HEK293 (cell line): ENCODE measurements at regions not wholly inside any gene's neighbourhood (a gene's known extent, or its start where the extent isn't known, plus 50 kb on each side); places are given as distances from the start of the nearest gene placed in this dataset.

Source experiments
- CTCF ChIA-PET: fragments of 350-600 bp; formaldehyde crosslinking; extraction: SDS; loops from one replicate; lab custom pipeline; 2021; ENCODE audit warnings: antibody characterized with exemption; lab: Yijun Ruan, JAX
- POLR2A ChIA-PET: fragments of 300-600 bp; formaldehyde crosslinking; extraction: SDS; loops from one replicate; lab custom pipeline; 2020; ENCODE audit warnings: antibody characterized with exemption, inconsistent platforms; lab: Yijun Ruan, JAX
- H3K27ac ChIP-seq: fragments of 200-500 bp; sonication (Bioruptor generic); 2 replicates; pipeline ENCODE4 v1.5.1; 2014; ENCODE audit warnings: low read depth, low read length, control low read depth, inconsistent platforms; ENCODE audit errors: extremely low read depth
- H3K36me3 ChIP-seq, 2 experiments: fragments of 200-500 bp in 1 of 2; sonication (Bioruptor generic) in 1 of 2; 1 replicate in 1 of 2; 2 replicates in 1 of 2; pipeline ENCODE4 v1.5.1; 2014 to 2017; ENCODE audit warnings: inconsistent platforms in 2 of 2, low read length in 2 of 2; ENCODE audit not compliant: control insufficient read depth in 2 of 2, insufficient read depth in 1 of 2
- H3K4me1 ChIP-seq: fragments of 200-500 bp; sonication (Bioruptor generic); 2 replicates; pipeline ENCODE4 v1.5.1; 2014; ENCODE audit warnings: mild to moderate bottlenecking, low read length, inconsistent platforms; ENCODE audit not compliant: control insufficient read depth, insufficient read depth
- H3K4me3 ChIP-seq: 2 replicates; pipeline ENCODE4 v1.5.1; 2011; ENCODE audit warnings: low read depth, mild to moderate bottlenecking, control low read depth, low read length, moderate library complexity
- H3K9me3 ChIP-seq: fragments of 200-500 bp; sonication (Bioruptor generic); 2 replicates; pipeline ENCODE4 v1.5.1; 2014; ENCODE audit warnings: low read depth, low read length, inconsistent platforms; ENCODE audit not compliant: control insufficient read depth, insufficient read depth
- GLIS2 ChIP-seq: fragments of 450-650 bp; formaldehyde crosslinking; IDR thresholded peaks from 2 replicates; pipeline ENCODE4 v1.5.1; 2016; ENCODE audit warnings: missing biosample characterization, missing genetic modification characterization
- HOXC10 ChIP-seq: sonication (generic); formaldehyde crosslinking; IDR thresholded peaks from 2 replicates; pipeline ENCODE4 v1.8.1; 2023; ENCODE audit warnings: mild to moderate bottlenecking, missing genetic modification reagents
- KLF16 ChIP-seq: fragments of 450-650 bp; formaldehyde crosslinking; IDR thresholded peaks from 2 replicates; pipeline ENCODE4 v1.5.1; 2017; ENCODE audit warnings: missing biosample characterization, missing genetic modification characterization
- OSR2 ChIP-seq: fragments of 450-650 bp; formaldehyde crosslinking; IDR thresholded peaks from 2 replicates; pipeline ENCODE4 v1.5.1; 2016; ENCODE audit warnings: missing biosample characterization, missing genetic modification characterization
- PRDM4 ChIP-seq: fragments of 450-650 bp; formaldehyde crosslinking; IDR thresholded peaks from 2 replicates; pipeline ENCODE4 v1.5.1; 2017; ENCODE audit warnings: missing biosample characterization, missing genetic modification characterization
- TRIM28 ChIP-seq: IDR thresholded peaks from 2 replicates; pipeline ENCODE4 v1.6.1; 2011; ENCODE audit warnings: low read length, control low read depth, borderline replicate concordance
- ZBTB17 ChIP-seq: fragments of 450-650 bp; formaldehyde crosslinking; IDR thresholded peaks from 2 replicates; pipeline ENCODE4 v1.5.1; 2016; ENCODE audit warnings: missing biosample characterization, missing genetic modification characterization
- ZNF169 ChIP-seq: fragments of 450-650 bp; formaldehyde crosslinking; IDR thresholded peaks from 2 replicates; pipeline ENCODE4 v1.5.1; 2016; ENCODE audit warnings: missing biosample characterization, missing genetic modification characterization
- ZNF202 ChIP-seq: fragments of 450-650 bp; formaldehyde crosslinking; IDR thresholded peaks from 2 replicates; pipeline ENCODE4 v1.5.1; 2016; ENCODE audit warnings: missing biosample characterization, missing genetic modification characterization, borderline replicate concordance
- ZNF214 ChIP-seq: fragments of 450-650 bp; formaldehyde crosslinking; IDR thresholded peaks from 2 replicates; pipeline ENCODE4 v1.5.1; 2017; ENCODE audit warnings: missing biosample characterization, mild to moderate bottlenecking, missing genetic modification characterization, borderline replicate concordance
- ZNF221 ChIP-seq: fragments of 450-650 bp; formaldehyde crosslinking; IDR thresholded peaks from 2 replicates; pipeline ENCODE4 v1.5.1; 2017; ENCODE audit warnings: missing biosample characterization, missing genetic modification characterization, borderline replicate concordance
- ZNF23 ChIP-seq: fragments of 450-650 bp; formaldehyde crosslinking; IDR thresholded peaks from 2 replicates; pipeline ENCODE4 v1.5.1; 2016; ENCODE audit warnings: missing biosample characterization, missing genetic modification characterization, borderline replicate concordance
- ZNF24 ChIP-seq: fragments of 450-650 bp; formaldehyde crosslinking; IDR thresholded peaks from 2 replicates; pipeline ENCODE4 v1.5.1; 2016; ENCODE audit warnings: missing biosample characterization, missing genetic modification characterization
- ZNF311 ChIP-seq: fragments of 450-650 bp; formaldehyde crosslinking; IDR thresholded peaks from 2 replicates; pipeline ENCODE4 v1.5.1; 2017; ENCODE audit warnings: missing biosample characterization, missing genetic modification characterization, borderline replicate concordance
- ZNF394 ChIP-seq: fragments of 450-650 bp; formaldehyde crosslinking; IDR thresholded peaks from 2 replicates; pipeline ENCODE4 v1.5.1; 2016; ENCODE audit warnings: missing biosample characterization, missing genetic modification characterization, mild to moderate bottlenecking, moderate library complexity, borderline replicate concordance
- ZNF548 ChIP-seq: fragments of 450-650 bp; formaldehyde crosslinking; IDR thresholded peaks from 2 replicates; pipeline ENCODE4 v1.5.1; 2016; ENCODE audit warnings: missing biosample characterization, missing genetic modification characterization
- ZNF560 ChIP-seq: fragments of 450-650 bp; formaldehyde crosslinking; IDR thresholded peaks from 2 replicates; pipeline ENCODE4 v1.5.1; 2017; ENCODE audit warnings: missing biosample characterization, missing genetic modification characterization, borderline replicate concordance
- ZNF664 ChIP-seq: fragments of 450-650 bp; formaldehyde crosslinking; IDR thresholded peaks from 2 replicates; pipeline ENCODE4 v1.5.1; 2016; ENCODE audit warnings: missing biosample characterization, missing genetic modification characterization
- ZNF692 ChIP-seq: fragments of 450-650 bp; formaldehyde crosslinking; IDR thresholded peaks from 2 replicates; pipeline ENCODE4 v1.5.1; 2016; ENCODE audit warnings: missing biosample characterization, missing genetic modification characterization
- ZSCAN16 ChIP-seq: fragments of 450-650 bp; formaldehyde crosslinking; IDR thresholded peaks from 2 replicates; pipeline ENCODE4 v1.5.1; 2016; ENCODE audit warnings: missing biosample characterization, missing genetic modification characterization
- ZSCAN30 ChIP-seq: fragments of 450-650 bp; IDR thresholded peaks from 2 replicates; pipeline ENCODE4 v1.5.1; 2018; ENCODE audit warnings: missing biosample characterization, mild to moderate bottlenecking, missing genetic modification characterization, moderate library complexity

- POLR2A ChIA-PET: no interaction called here
- TF ChIP-seq ZNF394 (tag by site-specific recombination) (no peak), ZNF692 (tag by site-specific recombination) (no peak), ZNF169 (tag by site-specific recombination) (no peak), GLIS2 (no peak), ZNF664 (tag by site-specific recombination) (no peak), ZNF548 (tag by site-specific recombination) (no peak), ZNF311 (tag by site-specific recombination) (no peak), ZSCAN30 (tag by site-specific recombination) (no peak), ZNF24 (no peak), TRIM28 (no peak), HOXC10 (CRISPR knock-in tag) (no peak), OSR2 (tag by site-specific recombination) (no peak), ZNF221 (tag by site-specific recombination) (no peak), KLF16 (no peak), ZNF202 (tag by site-specific recombination) (no peak), ZBTB17 (tag by site-specific recombination) (no peak), ZNF214 (tag by site-specific recombination) (no peak), ZNF560 (tag by site-specific recombination) (no peak), PRDM4 (tag by site-specific recombination) (no peak), ZSCAN16 (tag by site-specific recombination) (no peak)
- H3K9me3 ChIP-seq: no peaks in the 10 kb centered on the region
- H3K36me3 ChIP-seq: no peaks in the 10 kb centered on the region
- no peaks in the 10 kb centered on the region for H3K4me1 ChIP-seq
- no peak overlapping the region for H3K4me3 ChIP-seq
- no peak overlapping the region for H3K27ac ChIP-seq
- CTCF ChIA-PET: no interaction called here
These were observed 343.6 kb upstream of the MTNR1B start for GRCh38 chr11:92625894-92626293.

DNA sequence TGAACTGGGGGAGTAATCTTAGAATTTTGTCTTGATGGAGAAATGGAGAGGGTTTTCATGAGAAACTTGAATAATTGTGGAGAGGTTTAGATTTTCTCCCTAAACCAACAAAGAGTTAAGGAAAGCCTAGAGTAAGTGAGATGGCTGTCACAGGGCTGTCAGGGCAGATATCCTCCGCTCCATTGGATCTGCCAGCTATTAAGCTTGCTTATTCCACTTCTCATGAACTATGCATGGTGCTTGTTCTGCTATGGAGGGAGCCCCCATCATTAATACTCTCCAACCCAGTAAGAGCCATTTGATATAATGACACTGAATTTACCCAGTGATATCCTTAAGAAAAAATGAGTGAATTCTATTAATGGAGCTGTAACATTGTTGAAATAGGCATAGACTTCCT, 342.8 kb upstream of the MTNR1B start:
- H3K27ac ChIP-seq: no peak overlapping the region
- CTCF ChIA-PET: no interaction called here

More for the DNA sequence above, 342.8 kb upstream of the MTNR1B start:
- no peaks in the 10 kb centered on the region for H3K9me3 ChIP-seq
- POLR2A ChIA-PET: no interaction called here
- TF ChIP-seq ZNF23 (tag by site-specific recombination): no peak
- H3K4me1 ChIP-seq: no peaks in the 10 kb centered on the region
- H3K36me3 ChIP-seq: no peaks in the 10 kb centered on the region
- H3K4me3 ChIP-seq: no peak overlapping the region
